Gastroesophageal sphincter (tissue), 3 donors: ENCODE measurements at regions not wholly inside any gene's neighbourhood (a gene's known extent, or its start where the extent isn't known, plus 50 kb on each side); places are given as distances from the start of the nearest gene placed in this dataset.

Experiments
- CTCF ChIP-seq, 4 experiments: fragments of 200-600 bp in 2 of 4; fragments of 450-650 bp in 2 of 4; sonication (generic) in 1 of 4; IDR thresholded peaks; one replicate each; pipeline ENCODE4 v1.5.1; 2017 to 2019; ENCODE audit warnings: antibody characterized with exemption in 4 of 4, mild to moderate bottlenecking in 2 of 4, moderate library complexity in 2 of 4
- POLR2A ChIP-seq, 2 donors: fragments of 450-650 bp; IDR thresholded peaks; one replicate each; pipeline ENCODE4 v1.6.1; 2017; ENCODE audit warnings: antibody characterized with exemption in 2 of 2, mild to moderate bottlenecking in 2 of 2, moderate library complexity in 1 of 2
- POLR2AphosphoS5 ChIP-seq: sonication (generic); formaldehyde crosslinking; IDR thresholded peaks from one replicate; pipeline ENCODE4 v1.6.1; 2017; ENCODE audit warnings: antibody characterized with exemption

- TF ChIP-seq CTCF (IDR thresholded peaks at IDR 0.05) (no peak), POLR2AphosphoS5 (no peak), POLR2A (IDR thresholded peaks at IDR 0.05) (no peak)
These were observed 679.5 kb upstream of the CDH8 start for GRCh38 chr16:62715701-62716100.
